ENCODE measurements at regions not wholly inside any gene's neighbourhood (a gene's known extent, or its start where the extent isn't known, plus 50 kb on each side); places are given as distances from the start of the nearest gene placed in this dataset.

DNA sequence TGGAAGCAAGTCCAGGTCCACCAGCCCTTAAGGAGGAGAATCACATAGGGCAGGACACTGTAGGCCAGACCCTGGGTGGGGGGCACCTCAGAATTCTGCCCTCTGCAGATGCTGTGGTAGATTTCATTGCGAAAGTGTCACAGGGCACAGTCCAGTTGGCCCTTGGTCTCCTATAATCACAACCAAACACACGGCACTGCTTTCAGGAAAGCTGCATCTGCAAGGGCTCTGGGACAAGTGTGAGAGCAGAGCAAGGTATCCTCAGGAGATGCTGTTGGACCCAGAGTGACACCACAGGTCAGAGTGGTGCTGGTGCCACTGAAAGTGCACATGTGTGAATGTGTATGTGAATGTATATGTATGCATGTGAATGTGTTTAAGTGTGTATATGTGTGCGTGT is 88.6 kb upstream of the MBNL2 start:
- intact Hi-C loops (cut with micrococcal nuclease) = no loop called here
- Mint-ChIP-seq H3K4me3 (no peak overlapping the region), H3K4me1 (no peaks in the 10 kb centered on the region), H3K27me3 (peaks cover 15% of the 10 kb centered on the region), H3K9me3 (ENCODE audit: insufficient read depth) (no peaks in the 10 kb centered on the region), H3K27ac (no peak overlapping the region)
- Histone ChIP-seq H3K4me1 (ENCODE audit: control insufficient read depth in 2 of 2, insufficient read depth in 2 of 2, low read length in 2 of 2) (no peaks in the 10 kb centered on the region), H3K4me2 (replicated peaks; ENCODE audit: low read depth, low read length, poor library complexity, severe bottlenecking) (no peak overlapping the region), H3K9ac (ENCODE audit: low read length) (no peak overlapping the region), H3K27me3 (replicated peaks in 1 of 4; ENCODE audit: control extremely low read depth in 1 of 4, control insufficient read depth in 3 of 4, insufficient read depth in 4 of 4, low read length in 3 of 4) (no peaks in the 10 kb centered on the region), H4K20me1 (ENCODE audit: control insufficient read depth, insufficient read depth, low read length, poor library complexity, severe bottlenecking) (no peaks in the 10 kb centered on the region), H2AFZ (ENCODE audit: insufficient read depth, low read depth, low read length, poor library complexity, severe bottlenecking) (no peak overlapping the region), H3K9me3 (ENCODE audit: control extremely low read depth in 1 of 3, control insufficient read depth in 2 of 3, insufficient read depth in 1 of 3, low read length in 2 of 3) (no peaks in the 10 kb centered on the region), H3K27ac (ENCODE audit: low read length in 2 of 2) (no peak overlapping the region), H3K4me3 (ENCODE audit: control extremely low read depth in 1 of 5, extremely low read depth in 1 of 5, insufficient read depth in 1 of 5, low read depth in 2 of 5, low read length in 4 of 5) (no peak overlapping the region), H3K79me2 (ENCODE audit: control insufficient read depth, insufficient read depth, low read length) (no peaks in the 10 kb centered on the region), H3K36me3 (replicated peaks in 1 of 2; ENCODE audit: control extremely low read depth in 1 of 2, control insufficient read depth in 1 of 2, extremely low read depth in 1 of 2, insufficient read depth in 2 of 2, low read length in 1 of 2) (no peaks in the 10 kb centered on the region)
- ATAC-seq (ENCODE audit: low read depth) (no peak), DNase-seq (no peak)
- TF ChIP-seq EZH2 (IDR thresholded peaks at IDR 0.05; ENCODE audit: borderline replicate concordance, insufficient read depth, low read depth, low read length, poor library complexity, severe bottlenecking) = no peak
- TF ChIP-seq, protein P1, sequence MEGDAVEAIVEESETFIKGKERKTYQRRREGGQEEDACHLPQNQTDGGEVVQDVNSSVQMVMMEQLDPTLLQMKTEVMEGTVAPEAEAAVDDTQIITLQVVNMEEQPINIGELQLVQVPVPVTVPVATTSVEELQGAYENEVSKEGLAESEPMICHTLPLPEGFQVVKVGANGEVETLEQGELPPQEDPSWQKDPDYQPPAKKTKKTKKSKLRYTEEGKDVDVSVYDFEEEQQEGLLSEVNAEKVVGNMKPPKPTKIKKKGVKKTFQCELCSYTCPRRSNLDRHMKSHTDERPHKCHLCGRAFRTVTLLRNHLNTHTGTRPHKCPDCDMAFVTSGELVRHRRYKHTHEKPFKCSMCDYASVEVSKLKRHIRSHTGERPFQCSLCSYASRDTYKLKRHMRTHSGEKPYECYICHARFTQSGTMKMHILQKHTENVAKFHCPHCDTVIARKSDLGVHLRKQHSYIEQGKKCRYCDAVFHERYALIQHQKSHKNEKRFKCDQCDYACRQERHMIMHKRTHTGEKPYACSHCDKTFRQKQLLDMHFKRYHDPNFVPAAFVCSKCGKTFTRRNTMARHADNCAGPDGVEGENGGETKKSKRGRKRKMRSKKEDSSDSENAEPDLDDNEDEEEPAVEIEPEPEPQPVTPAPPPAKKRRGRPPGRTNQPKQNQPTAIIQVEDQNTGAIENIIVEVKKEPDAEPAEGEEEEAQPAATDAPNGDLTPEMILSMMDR (IDR thresholded peaks at IDR 0.05) = no peak
- ChIA-PET CTCF (no interaction called here), POLR2A (no interaction called here)
- WGBS (ENCODE audit: insufficient coverage) = 94% methylated on average over 2 of the region's 3 CpGs

DNA sequence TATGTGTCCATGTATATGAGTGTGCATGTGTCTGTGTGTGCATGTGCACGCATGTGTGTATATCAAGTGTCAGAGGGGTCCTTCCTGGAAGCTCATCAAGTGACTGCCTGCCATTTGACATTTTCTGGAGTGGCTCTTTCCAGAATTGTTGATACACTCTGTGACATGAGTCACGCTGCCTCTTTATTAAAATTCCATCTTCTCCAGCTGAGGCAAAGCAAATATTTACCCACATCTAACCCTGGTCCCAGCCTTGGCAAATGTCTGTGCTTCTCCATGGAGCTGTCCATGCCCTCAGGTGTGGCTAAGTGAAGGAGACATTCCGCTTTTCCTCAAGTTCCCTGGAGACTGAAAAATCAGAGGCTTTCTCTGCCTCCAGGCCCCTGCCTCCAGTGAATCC is 88.2 kb upstream of the MBNL2 start:
- Histone ChIP-seq H3K27ac (ENCODE audit: low read length in 2 of 2) (no peak overlapping the region), H3K4me3 (ENCODE audit: control extremely low read depth in 1 of 5, extremely low read depth in 1 of 5, insufficient read depth in 1 of 5, low read depth in 2 of 5, low read length in 4 of 5) (no peak overlapping the region), H3K9ac (ENCODE audit: low read length) (no peak overlapping the region), H3K36me3 (replicated peaks in 1 of 2; ENCODE audit: control extremely low read depth in 1 of 2, control insufficient read depth in 1 of 2, extremely low read depth in 1 of 2, insufficient read depth in 2 of 2, low read length in 1 of 2) (no peaks in the 10 kb centered on the region), H3K4me1 (ENCODE audit: control insufficient read depth in 2 of 2, insufficient read depth in 2 of 2, low read length in 2 of 2) (no peaks in the 10 kb centered on the region), H2AFZ (ENCODE audit: insufficient read depth, low read depth, low read length, poor library complexity, severe bottlenecking) (no peak overlapping the region), H3K27me3 (replicated peaks in 1 of 4; ENCODE audit: control extremely low read depth in 1 of 4, control insufficient read depth in 3 of 4, insufficient read depth in 4 of 4, low read length in 3 of 4) (no peaks in the 10 kb centered on the region), H3K79me2 (ENCODE audit: control insufficient read depth, insufficient read depth, low read length) (no peaks in the 10 kb centered on the region), H4K20me1 (ENCODE audit: control insufficient read depth, insufficient read depth, low read length, poor library complexity, severe bottlenecking) (no peaks in the 10 kb centered on the region), H3K4me2 (replicated peaks; ENCODE audit: low read depth, low read length, poor library complexity, severe bottlenecking) (no peak overlapping the region), H3K9me3 (ENCODE audit: control extremely low read depth in 1 of 3, control insufficient read depth in 2 of 3, insufficient read depth in 1 of 3, low read length in 2 of 3) (no peaks in the 10 kb centered on the region)
- H3K27me3 Mint-ChIP-seq = peaks cover 16% of the 10 kb centered on the region
- no peaks in the 10 kb centered on the region for H3K4me1 Mint-ChIP-seq
- TF ChIP-seq, protein P1 (IDR thresholded peaks at IDR 0.05) = no peak
- no peak for TF ChIP-seq EZH2 (IDR thresholded peaks at IDR 0.05; ENCODE audit: borderline replicate concordance, insufficient read depth, low read depth, low read length, poor library complexity, severe bottlenecking)
- no peak overlapping the region for H3K4me3 Mint-ChIP-seq
- intact Hi-C loops (cut with micrococcal nuclease) = no loop called here
- 93% methylated on average over 3 of the region's 3 CpGs for WGBS (ENCODE audit: insufficient coverage)
- ATAC-seq (ENCODE audit: low read depth) (no peak), DNase-seq (no peak)
- H3K9me3 Mint-ChIP-seq (ENCODE audit: insufficient read depth) = no peaks in the 10 kb centered on the region
- H3K27ac Mint-ChIP-seq = no peak overlapping the region
- ChIA-PET POLR2A (no interaction called here), CTCF (no interaction called here)

Measured in B cell (primary cell).